ENCODE measurements at regions not wholly inside any gene's neighbourhood (a gene's known extent, or its start where the extent isn't known, plus 50 kb on each side); places are given as distances from the start of the nearest gene placed in this dataset.

GRCh38 chr13:106063591-106064313, 471.7 kb downstream of the EFNB2 start:
- TF ChIP-seq CTCF (conservative IDR thresholded peaks at IDR 0.05; ENCODE audit: low read depth, low read length): no peak
- TF ChIP-seq EZH2 (IDR thresholded peaks at IDR 0.05; ENCODE audit: low read length, unreplicated experiment): no peak
